GM19239 (cell line): ENCODE measurements at regions not wholly inside any gene's neighbourhood (a gene's known extent, or its start where the extent isn't known, plus 50 kb on each side); places are given as distances from the start of the nearest gene placed in this dataset.

Experiments used
- DNase-seq: peaks from one replicate; pipeline ENCODE4 v3.0.0; 2011; ENCODE audit warnings: low spot score; ENCODE audit not compliant: insufficient read length
- FAIRE-seq: peaks from 2 replicates; lab custom pipeline; 2011; peaks lifted over from hg19 to GRCh38; lab: Jason Lieb, UNC

GRCh38 chr3:182592747-182593146 lies 200.6 kb upstream of the ATP11B start:
- DNase-seq (no peak), FAIRE-seq (no peak)

DNA sequence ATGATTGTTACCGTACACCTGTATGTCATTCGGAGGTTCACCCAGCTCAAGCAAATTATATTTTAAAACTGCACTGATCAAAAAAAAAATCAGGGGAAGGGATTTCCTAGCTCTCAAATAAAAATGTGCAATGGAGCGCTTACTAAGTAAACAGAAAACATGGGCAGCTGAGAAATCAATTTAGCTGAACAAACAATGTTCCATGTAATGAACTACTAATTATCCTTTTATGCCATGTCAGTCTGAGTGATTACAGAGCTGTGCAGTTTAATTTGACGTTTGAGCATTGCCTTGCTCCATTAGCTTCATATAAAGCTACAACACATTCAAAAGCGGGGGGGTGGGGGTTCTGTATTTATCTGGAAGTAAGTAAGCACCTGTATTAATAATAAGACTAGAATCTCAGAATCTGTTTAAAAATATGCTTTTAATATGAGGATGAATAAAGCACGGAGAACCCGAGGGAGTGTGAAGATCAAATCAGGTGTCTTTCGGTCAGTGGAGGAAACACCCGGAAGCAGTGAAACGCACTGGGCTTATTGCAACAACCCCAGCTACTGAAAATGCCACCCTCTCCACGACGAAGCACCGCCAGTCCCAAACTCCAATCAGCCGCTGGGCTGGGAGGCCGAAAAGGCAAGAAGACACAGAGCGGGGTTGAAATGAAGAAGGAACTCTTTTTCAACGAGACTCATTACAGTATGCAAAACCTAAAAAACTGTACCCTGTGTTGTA lies 196.5 kb upstream of the ATP11B start:
- DNase-seq: no peak
- FAIRE-seq: no peak

DNA sequence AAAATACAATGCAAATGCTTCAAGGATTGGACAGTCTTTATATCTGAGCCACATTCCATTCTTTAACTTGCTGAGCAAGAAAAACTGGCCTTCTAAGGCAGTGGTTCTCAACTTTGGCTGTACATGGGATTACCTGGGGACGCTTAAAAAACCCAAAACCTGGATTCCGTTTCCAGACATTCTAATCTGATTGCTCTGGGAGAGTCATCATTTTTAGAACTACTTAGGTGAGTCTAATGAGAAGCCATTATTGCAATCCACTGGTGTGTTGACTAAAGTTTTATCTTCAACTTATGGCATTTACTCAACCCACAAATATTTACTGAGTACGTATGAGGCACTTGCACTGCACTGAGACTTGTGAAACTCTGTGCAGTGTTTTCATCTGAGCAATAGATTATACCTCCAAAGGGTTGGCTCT lies 195.7 kb upstream of the ATP11B start:
- FAIRE-seq (no peak), DNase-seq (no peak)

DNA sequence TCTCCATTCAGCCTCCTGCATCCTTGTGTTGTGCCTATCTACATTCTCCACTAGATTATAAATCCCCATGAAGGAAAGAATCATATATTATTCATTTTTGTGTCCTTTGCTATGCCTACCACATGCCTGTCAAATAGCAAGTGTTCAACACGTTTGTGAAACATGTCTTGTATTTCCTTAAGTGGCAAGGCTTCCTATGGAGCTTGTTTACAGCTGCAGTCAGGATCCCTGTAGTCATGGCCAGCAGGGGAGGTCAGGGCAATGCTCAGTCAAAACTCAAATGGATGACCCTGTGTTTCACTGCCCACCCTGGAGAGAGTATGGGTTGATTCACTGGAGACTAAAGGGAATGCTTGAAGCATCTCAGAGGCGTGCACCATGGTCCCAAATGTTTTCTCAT lies 191.7 kb upstream of the ATP11B start:
- DNase-seq (no peak), FAIRE-seq (no peak)

DNA sequence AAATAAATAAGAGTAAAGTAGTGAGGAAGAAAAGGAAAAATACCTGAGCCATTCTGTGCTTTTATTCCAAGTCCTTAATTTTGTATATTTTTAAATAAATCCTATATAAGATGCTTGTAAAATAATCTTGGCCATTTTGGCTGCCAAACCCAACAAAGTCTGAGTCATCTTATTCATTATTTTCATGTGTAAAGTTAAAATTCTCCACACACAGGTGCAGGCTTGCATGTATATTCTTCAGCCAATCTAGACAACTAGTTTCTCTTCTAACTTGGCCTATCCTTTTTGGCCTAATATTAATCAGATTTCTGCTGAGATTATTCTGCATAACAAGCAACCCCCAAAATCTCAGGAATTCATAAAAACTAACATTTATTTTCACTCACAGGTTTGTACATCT lies 189.8 kb upstream of the ATP11B start:
- DNase-seq (no peak), FAIRE-seq (no peak)

DNA sequence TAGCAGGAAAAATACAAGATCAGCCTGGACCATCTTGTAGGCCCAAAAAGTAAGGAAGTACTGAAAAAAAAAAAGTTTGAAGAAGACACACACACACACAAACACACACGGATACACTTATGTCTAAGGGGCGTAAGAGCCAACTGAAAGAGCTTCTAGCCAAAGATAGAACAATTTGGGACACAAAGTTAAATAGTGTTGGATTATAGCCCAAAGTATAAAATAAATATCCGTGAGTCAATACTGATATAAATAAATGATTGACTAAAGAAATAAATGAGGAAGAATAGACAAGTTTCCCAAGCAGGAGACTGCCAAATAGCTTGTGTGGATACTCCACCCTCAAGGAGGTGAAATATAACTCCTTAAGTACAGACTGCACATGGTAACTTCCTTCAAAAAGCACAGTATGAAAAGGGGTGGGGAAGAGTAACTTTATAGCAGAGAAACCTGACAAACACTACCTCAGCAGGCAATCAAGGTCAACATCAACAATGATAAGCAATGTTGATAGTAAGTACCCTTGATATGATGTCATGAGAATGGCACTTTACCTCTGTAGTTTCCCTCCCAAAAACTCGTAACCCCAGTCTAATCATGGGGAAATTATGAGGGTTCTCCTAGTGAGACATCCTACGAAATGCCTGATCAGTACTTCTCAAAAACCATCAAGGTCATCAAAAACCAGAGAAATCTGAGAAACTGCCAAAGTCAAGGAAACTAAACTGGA lies 187.3 kb upstream of the ATP11B start:
- DNase-seq (no peak), FAIRE-seq (no peak)

DNA sequence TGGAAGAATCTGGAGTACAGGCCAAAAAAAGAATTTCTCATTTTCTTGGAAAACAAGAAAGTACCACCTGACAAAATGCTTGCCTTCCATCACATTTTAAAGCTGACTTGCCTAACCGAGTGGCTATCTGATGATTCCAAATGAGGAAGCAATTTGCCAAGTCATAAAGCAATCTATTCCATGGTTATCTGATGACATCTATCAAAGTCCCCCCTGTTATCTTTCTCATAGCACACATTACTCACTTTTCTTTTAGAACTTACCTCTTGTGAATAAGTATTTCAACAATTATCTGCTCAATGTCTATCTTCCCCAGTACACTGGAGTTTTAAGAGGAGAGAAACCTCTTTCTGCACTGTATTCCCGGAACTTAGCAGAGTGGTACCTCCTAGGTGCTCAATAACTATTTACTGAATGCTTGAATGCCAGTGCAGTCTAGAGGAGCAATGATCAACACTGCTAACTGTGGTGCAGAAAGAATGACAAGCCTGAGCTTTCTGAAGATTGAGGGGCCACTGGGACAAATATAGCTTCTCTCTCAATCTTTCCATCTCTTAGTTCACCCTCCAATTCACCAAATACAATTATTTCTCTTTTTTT lies 186.3 kb upstream of the ATP11B start:
- FAIRE-seq (no peak), DNase-seq (no peak)

DNA sequence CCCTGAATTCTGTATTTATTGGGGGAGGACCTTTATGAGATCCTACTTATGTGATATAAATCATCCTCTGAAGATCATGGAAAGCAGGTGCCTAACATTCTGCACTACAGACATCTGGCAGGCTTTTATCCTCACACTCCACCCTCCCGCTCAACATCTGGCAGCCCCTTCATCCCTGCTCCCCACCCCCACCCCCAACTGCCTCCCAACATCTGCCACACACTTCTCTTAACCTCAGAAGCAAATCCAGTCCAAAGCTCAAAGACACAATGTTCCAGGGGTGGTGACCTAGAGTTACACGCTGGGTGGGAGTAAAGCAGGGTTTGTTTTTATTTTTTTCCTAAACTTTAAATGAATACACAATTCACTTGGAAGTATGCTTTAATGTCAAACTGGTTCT lies 184.5 kb upstream of the ATP11B start:
- FAIRE-seq: no peak
- DNase-seq: no peak

- no peak for DNase-seq
- FAIRE-seq: no peak
These were observed 183.6 kb upstream of the ATP11B start for GRCh38 chr3:182609575-182610156.

- no peak for FAIRE-seq
These were observed 181.0 kb upstream of the ATP11B start for GRCh38 chr3:182612332-182612731.

DNA sequence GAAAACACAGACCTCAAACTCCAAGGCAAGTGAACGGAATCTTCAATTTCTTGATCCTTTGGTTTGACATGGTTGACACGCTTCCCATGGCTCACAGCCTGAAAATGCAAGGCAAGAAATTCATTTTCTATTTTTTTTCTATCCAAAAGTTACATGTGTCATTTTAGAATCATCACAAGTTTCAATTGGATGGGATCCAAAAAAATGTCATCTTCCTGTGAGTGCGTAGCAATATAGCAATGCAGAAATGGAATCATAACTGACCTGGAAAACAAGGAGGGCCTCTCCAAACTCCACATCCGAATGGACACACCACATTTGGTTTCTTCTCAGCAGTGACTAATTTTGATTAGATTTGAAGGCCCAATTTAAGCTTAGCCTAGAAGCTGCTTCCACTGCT lies 175.8 kb upstream of the ATP11B start:
- FAIRE-seq (no peak), DNase-seq (no peak)

More at GRCh38 chr3:182612332-182612731, 181.0 kb upstream of the ATP11B start:
- DNase-seq: no peak

DNA sequence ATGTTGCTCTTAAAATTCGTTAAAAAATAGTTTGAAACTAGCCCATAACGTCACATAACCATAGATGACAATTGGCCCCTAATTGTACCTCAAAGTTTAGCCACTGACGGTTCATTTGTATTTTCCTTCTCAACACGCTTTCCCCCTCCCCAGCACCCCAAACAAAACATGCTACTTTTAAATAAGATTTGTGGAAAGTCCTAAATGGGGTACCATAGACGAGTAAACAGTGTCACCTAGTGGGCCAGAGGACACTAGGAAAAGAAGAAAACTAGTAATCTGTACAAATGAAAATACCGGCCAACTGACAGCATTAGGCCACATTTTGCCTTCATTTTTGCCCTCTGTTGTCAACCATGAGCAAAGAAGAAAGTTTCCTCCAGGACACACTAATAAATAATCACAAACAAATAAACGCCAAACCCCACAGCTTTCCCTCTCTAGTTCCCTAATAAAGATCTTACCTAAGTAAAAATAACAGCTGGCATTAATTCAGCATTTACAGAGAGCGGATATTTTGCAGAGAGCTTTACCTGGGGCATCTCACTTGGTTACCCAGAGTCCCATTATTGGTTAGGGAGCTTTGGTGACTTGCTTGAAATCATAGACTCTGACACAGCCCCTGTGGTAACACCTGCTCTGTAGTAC lies 175.1 kb upstream of the ATP11B start:
- FAIRE-seq: peak; percentile 66

DNA sequence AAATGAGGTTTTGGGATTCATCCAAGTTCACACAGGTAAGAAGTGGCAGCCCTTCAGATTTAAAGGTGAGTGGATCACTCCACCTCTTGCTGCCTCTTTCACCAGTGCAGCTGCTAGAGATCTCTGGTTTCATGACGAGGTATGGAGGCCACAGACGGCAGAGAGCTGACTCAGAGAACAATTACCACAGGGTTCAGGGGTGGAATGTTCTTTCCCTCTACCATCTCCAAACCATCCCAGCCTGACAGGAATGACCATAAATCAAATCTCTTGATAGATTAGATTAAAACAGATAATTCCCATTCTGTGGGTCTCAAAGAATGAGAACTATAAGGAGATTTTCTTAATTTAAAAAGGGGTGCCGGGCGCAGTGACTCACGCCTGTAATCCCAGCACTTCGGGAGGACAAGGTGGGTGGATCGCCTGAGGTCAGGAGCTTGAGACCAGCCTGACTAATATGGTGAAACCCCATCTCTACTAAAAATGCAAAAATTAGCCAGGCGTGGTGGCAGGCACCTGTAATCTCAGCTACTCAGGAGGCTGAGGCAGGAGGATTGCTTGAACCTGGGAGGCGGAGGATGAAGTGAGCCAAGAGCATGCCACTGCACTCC lies 174.2 kb upstream of the ATP11B start:
- FAIRE-seq (no peak), DNase-seq (no peak)

More for the DNA sequence above, 175.1 kb upstream of the ATP11B start:
- no peak for DNase-seq

DNA sequence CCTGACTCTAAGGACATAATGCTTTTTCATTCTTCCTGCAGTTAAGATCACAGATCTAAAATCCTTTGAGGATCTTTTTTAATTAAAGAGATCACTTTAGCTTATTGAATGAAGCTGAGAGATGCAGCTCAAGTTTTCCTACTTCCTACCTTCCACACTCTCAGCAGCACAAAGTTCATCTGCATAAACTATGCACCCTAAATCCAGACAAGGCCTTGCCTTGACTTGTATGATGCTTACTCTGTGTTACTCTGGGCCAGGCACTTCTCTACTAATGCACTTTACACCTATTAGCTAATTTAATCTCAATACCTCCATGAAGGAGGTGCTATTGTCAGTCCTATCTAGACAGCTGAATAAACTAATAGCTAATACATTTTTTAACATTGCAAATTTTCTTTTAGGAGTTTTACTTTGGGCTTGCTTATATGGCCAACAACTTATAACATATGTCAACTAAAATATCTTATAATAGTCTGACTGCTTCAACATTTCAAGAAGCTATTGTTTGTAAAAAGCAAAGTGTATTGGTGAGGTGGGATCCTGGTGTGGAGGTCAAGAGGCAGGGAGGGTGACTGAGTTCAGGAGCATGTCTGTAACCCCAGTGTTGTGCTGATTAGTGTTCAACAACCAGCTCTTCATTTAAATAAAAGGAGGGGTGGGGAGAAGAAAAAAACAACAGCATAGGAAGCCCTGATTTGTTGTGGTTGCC lies 172.4 kb upstream of the ATP11B start:
- FAIRE-seq: no peak
- DNase-seq: no peak

DNA sequence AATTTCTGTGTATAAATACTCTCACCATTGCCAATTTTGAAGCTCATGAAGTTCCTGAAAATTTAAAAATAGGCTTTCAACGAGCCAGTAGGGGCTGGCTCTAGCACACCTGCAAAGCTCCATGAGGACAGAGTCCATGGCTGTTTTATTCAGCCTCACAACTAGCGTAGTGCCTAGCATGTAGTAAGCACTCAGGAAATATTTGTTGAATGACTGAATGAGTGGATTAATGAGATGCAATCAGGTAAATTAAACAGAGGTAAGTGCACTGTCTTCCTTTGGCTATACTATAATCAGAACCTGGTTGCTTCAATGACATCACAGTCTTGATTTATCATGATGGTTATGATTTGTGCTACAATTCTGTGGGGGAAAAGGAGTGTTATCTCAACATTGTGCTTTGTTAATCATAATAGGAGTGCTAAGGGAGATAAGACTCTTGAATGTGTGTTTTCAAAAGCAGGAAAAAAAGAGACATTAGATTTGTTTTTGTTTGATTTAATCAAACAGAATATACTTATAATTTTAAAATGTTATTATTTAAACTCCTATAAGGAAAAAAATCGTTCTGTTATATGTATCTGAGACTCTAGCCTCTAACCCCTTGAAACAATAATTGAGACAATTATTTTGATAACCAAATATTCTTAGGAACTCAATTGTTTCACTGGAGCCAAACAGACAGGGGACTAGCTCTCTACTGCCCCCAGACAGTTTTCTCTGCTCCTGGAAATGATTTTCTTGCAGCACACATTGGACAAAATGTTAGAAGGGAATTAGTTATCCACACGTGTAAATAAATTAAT lies 171.7 kb upstream of the ATP11B start:
- no peak for DNase-seq
- no peak for FAIRE-seq

GRCh38 chr3:182622241-182622545 lies 171.1 kb upstream of the ATP11B start:
- DNase-seq (no peak), FAIRE-seq (no peak)

DNA sequence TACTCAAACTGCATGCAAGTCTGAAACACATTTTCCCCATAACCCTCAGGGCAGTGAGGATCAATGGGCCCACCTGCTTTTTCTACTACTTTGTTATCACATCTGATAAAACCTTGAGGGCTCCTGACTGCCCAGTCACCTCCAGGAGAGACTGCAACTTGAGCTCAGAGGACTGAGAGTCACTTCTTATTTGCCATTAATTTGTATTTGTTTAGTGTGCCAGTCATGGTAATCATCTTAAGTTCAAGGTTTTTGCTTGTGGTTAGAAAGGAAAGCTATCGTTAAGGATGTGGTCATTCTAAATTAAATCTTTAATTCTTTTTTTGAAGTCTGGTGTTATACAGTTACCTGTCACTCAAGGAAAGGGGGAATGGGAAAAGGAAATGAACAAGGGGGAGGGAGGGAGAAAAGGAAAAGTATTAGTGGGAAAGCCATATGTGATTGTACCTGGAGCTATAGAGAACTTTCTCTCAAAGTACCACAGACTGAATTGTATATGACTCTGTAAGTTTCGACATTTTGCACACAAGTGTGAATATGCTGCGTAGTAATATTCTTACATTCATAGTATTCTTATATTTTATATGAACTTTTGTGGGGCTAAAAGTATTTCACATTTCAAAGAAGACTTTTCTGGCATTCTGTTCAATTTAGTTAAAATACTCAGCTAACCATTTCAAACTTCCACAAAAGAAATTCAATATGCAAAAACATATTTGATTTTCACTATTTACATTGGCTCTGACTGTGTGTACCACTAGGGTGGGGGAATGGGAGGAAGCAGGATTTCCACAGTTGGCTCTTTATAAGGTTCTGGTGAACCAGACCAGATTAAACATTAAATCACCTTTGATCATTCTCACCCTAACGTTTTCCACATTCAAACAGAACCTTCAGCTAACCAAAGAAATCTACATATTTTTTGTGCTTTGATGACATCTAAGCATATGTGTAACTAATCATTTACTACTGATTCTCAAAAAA lies 166.5 kb upstream of the ATP11B start:
- DNase-seq (no peak), FAIRE-seq (no peak)

DNA sequence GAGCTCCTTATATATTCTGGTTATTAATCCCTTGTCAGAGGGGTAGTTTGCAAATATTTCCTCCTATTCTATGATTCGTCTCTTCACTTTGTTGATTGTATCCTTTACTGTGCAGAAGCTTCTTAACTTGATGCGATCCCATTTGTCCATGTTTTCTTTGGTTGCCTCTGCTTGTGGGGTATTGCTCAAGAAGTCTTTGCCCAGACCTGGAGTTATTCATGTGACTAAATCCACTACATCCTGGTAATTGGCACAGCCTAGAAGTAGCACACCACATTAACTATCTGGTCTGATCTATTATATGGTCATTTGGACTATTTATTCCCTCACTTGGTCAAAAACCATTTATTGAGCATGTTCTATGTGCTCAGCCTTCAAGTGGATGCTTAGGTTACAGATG lies 164.8 kb upstream of the ATP11B start:
- FAIRE-seq (no peak), DNase-seq (no peak)
